Astrocyte (in vitro differentiated cells and primary cell): ENCODE measurements at regions not wholly inside any gene's neighbourhood (a gene's known extent, or its start where the extent isn't known, plus 50 kb on each side); places are given as distances from the start of the nearest gene placed in this dataset.

Source experiments
- DNase-seq: peaks from one replicate; pipeline ENCODE4 v3.0.0-alpha.2; 2010; ENCODE audit warnings: low read depth
- FAIRE-seq: peaks from 2 replicates; lab custom pipeline; 2011; peaks lifted over from hg19 to GRCh38; lab: Jason Lieb, UNC
- H2AFZ ChIP-seq: 2 replicates; pipeline ENCODE4 v1.6.0; 2012; ENCODE audit warnings: low read depth, low read length, inconsistent platforms
- H3K27ac ChIP-seq: 2 replicates; pipeline ENCODE4 v1.5.1; 2011; ENCODE audit warnings: low read depth, low read length, inconsistent platforms
- H3K27me3 ChIP-seq: 2 replicates; pipeline ENCODE4 v1.6.0; 2011; ENCODE audit warnings: low read length, inconsistent platforms; ENCODE audit not compliant: insufficient read depth
- H3K36me3 ChIP-seq: 2 replicates; pipeline ENCODE4 v1.5.1; 2011; ENCODE audit warnings: low read length, inconsistent platforms; ENCODE audit not compliant: insufficient read depth
- H3K4me1 ChIP-seq: 2 replicates; pipeline ENCODE4 v1.5.1; 2011; ENCODE audit warnings: low read length, inconsistent platforms; ENCODE audit not compliant: insufficient read depth
- H3K4me2 ChIP-seq: 2 replicates; pipeline ENCODE4 v1.6.0; 2012; ENCODE audit warnings: low read length, inconsistent platforms
- H3K4me3 ChIP-seq: 2 replicates; pipeline ENCODE4 v1.5.1; 2011; ENCODE audit warnings: low read depth, mild to moderate bottlenecking, low read length, inconsistent platforms; ENCODE audit not compliant: insufficient read depth
- H3K79me2 ChIP-seq: 2 replicates; pipeline ENCODE4 v1.6.0; 2012; ENCODE audit warnings: mild to moderate bottlenecking, low read length, inconsistent platforms; ENCODE audit not compliant: insufficient read depth
- H3K9ac ChIP-seq: 2 replicates; pipeline ENCODE4 v1.6.0; 2012; ENCODE audit warnings: mild to moderate bottlenecking, low read length, inconsistent platforms
- H3K9me3 ChIP-seq: 2 replicates; pipeline ENCODE4 v1.5.1; 2012; ENCODE audit warnings: low read depth, mild to moderate bottlenecking, low read length, inconsistent platforms; ENCODE audit not compliant: insufficient read depth
- H4K20me1 ChIP-seq: 2 replicates; pipeline ENCODE4 v1.6.0; 2012; ENCODE audit warnings: low read length, inconsistent platforms; ENCODE audit not compliant: insufficient read depth
- H3K27ac Mint-ChIP-seq: one replicate; pipeline ENCODE4 v1.8.0; 2021; ENCODE audit warnings: mild to moderate bottlenecking, mixed read lengths; ENCODE audit not compliant: unreplicated experiment
- H3K27me3 Mint-ChIP-seq: one replicate; pipeline ENCODE4 v1.8.0; 2021; ENCODE audit warnings: low read depth, mixed read lengths; ENCODE audit not compliant: unreplicated experiment
- H3K36me3 Mint-ChIP-seq: one replicate; pipeline ENCODE4 v1.8.0; 2021; ENCODE audit warnings: low read depth, mixed read lengths; ENCODE audit not compliant: unreplicated experiment
- H3K4me1 Mint-ChIP-seq: one replicate; pipeline ENCODE4 v1.8.0; 2021; ENCODE audit warnings: low read depth, mixed read lengths; ENCODE audit not compliant: unreplicated experiment
- H3K4me3 Mint-ChIP-seq: one replicate; pipeline ENCODE4 v1.8.0; 2021; ENCODE audit warnings: mild to moderate bottlenecking, moderate library complexity, mixed read lengths; ENCODE audit not compliant: unreplicated experiment
- H3K9me3 Mint-ChIP-seq: one replicate; pipeline ENCODE4 v1.8.0; 2021; ENCODE audit warnings: mild to moderate bottlenecking, mixed read lengths; ENCODE audit not compliant: unreplicated experiment
- CTCF ChIP-seq: IDR thresholded peaks from 2 replicates; pipeline ENCODE4 v1.5.1; 2011; ENCODE audit warnings: low read depth, mild to moderate bottlenecking, inconsistent platforms, low read length, moderate library complexity; ENCODE audit not compliant: insufficient read depth
- EZH2 ChIP-seq: IDR thresholded peaks from 2 replicates; pipeline ENCODE4 v1.6.1; 2012; ENCODE audit warnings: mild to moderate bottlenecking, low read length, inconsistent platforms; ENCODE audit not compliant: insufficient read depth

GRCh38 chr12:4082809-4083403 is 190.7 kb upstream of the CCND2 start:
- H3K27me3 Mint-ChIP-seq: peaks cover 33% of the 10 kb centered on the region
- no peak overlapping the region for H3K27ac ChIP-seq
- TF ChIP-seq EZH2: no peak
- TF ChIP-seq CTCF: no peak
- peaks cover 2% of the 10 kb centered on the region for H3K27me3 ChIP-seq
- H3K4me1 ChIP-seq: no peaks in the 10 kb centered on the region
- H3K4me1 Mint-ChIP-seq: peaks cover 2% of the 10 kb centered on the region
- H3K9ac ChIP-seq: no peak overlapping the region
- no peak overlapping the region for H3K4me2 ChIP-seq
- no peak overlapping the region for H3K27ac Mint-ChIP-seq
- DNase-seq: no peak
- H3K36me3 Mint-ChIP-seq: no peaks in the 10 kb centered on the region
- H2AFZ ChIP-seq: no peak overlapping the region
- FAIRE-seq: no peak
- peaks cover 9% of the 10 kb centered on the region for H3K9me3 Mint-ChIP-seq
- H3K36me3 ChIP-seq: no peaks in the 10 kb centered on the region
- H3K4me3 ChIP-seq: no peak overlapping the region
- H3K79me2 ChIP-seq: no peaks in the 10 kb centered on the region
- no peak overlapping the region for H3K4me3 Mint-ChIP-seq
- no peaks in the 10 kb centered on the region for H3K9me3 ChIP-seq
- no peaks in the 10 kb centered on the region for H4K20me1 ChIP-seq

- Mint-ChIP-seq H3K27ac (no peak overlapping the region), H3K4me3 (no peak overlapping the region), H3K27me3 (peaks cover 33% of the 10 kb centered on the region), H3K36me3 (no peaks in the 10 kb centered on the region), H3K9me3 (peaks cover 13% of the 10 kb centered on the region), H3K4me1 (no peaks in the 10 kb centered on the region)
- Histone ChIP-seq H3K9ac (no peak overlapping the region), H3K4me1 (no peaks in the 10 kb centered on the region), H2AFZ (no peak overlapping the region), H3K27me3 (peaks cover 2% of the 10 kb centered on the region), H3K79me2 (no peaks in the 10 kb centered on the region), H3K4me2 (no peak overlapping the region), H3K9me3 (no peaks in the 10 kb centered on the region), H4K20me1 (no peaks in the 10 kb centered on the region), H3K36me3 (no peaks in the 10 kb centered on the region), H3K4me3 (no peak overlapping the region), H3K27ac (no peak overlapping the region)
- FAIRE-seq (no peak), DNase-seq (no peak)
- no peak for TF ChIP-seq EZH2
- TF ChIP-seq CTCF: no peak
These were observed 193.3 kb upstream of the CCND2 start for GRCh38 chr12:4080213-4080612.

GRCh38 chr12:4074129-4074528 is 199.4 kb upstream of the CCND2 start:
- Histone ChIP-seq H3K36me3 (no peaks in the 10 kb centered on the region), H3K9ac (no peak overlapping the region), H3K4me3 (no peak overlapping the region), H2AFZ (no peak overlapping the region), H4K20me1 (no peaks in the 10 kb centered on the region), H3K4me1 (no peaks in the 10 kb centered on the region), H3K27ac (no peak overlapping the region), H3K79me2 (no peaks in the 10 kb centered on the region), H3K9me3 (no peaks in the 10 kb centered on the region), H3K27me3 (no peaks in the 10 kb centered on the region), H3K4me2 (no peak overlapping the region)
- Mint-ChIP-seq H3K4me1 (no peaks in the 10 kb centered on the region), H3K4me3 (no peak overlapping the region), H3K27me3 (peaks cover 4% of the 10 kb centered on the region), H3K36me3 (no peaks in the 10 kb centered on the region), H3K9me3 (peaks cover 10% of the 10 kb centered on the region), H3K27ac (no peak overlapping the region)
- no peak for TF ChIP-seq EZH2
- no peak for TF ChIP-seq CTCF
- no peak for DNase-seq
- FAIRE-seq: no peak
